K562 (cell line): ENCODE measurements at regions not wholly inside any gene's neighbourhood (a gene's known extent, or its start where the extent isn't known, plus 50 kb on each side); places are given as distances from the start of the nearest gene placed in this dataset.

Experiments
- ATAC-seq: fragments of 200-7000 bp; cut with Tn5 transposase; 3 replicates; pipeline ENCODE4 v1.9.1; 2020; ENCODE audit warnings: moderate library complexity
- BruUV-seq: library from RNA; stranded (reverse); fragments of 400-500 nt; replicated peaks from 2 replicates; lab custom pipeline; 2021; lab: Mats Ljungman, UMichigan
- CTCF ChIA-PET: fragments of 300-600 bp; formaldehyde crosslinking; extraction: SDS; loops from one replicate; lab custom pipeline; 2021; ENCODE audit warnings: low intra/inter-chr PET ratio; lab: Yijun Ruan, JAX
- POLR2A ChIA-PET: fragments of 300-600, 350-650 bp; sonication (Branson Sonifier 250); formaldehyde crosslinking; extraction: SDS; loops from one replicate; lab custom pipeline; 2021; ENCODE audit warnings: antibody characterized with exemption, inconsistent platforms; lab: Yijun Ruan, JAX
- DNase-seq, 4 experiments: peaks; one replicate each; pipeline versions ENCODE4 v3.0.0 to v3.0.0-alpha.2; 2011 to 2018; ENCODE audit warnings: low spot score in 3 of 4, mixed read lengths in 3 of 4; ENCODE audit errors: extremely low read depth in 1 of 4
- FAIRE-seq: peaks from 2 replicates; lab custom pipeline; 2011; peaks lifted over from hg19 to GRCh38; lab: Jason Lieb, UNC
- H2AFZ ChIP-seq: 2 replicates; pipeline ENCODE4 v1.6.0; 2011; ENCODE audit warnings: low read depth, low read length, control low read depth, inconsistent platforms
- H3K27ac ChIP-seq: fragments of 200-600 bp; 3 replicates; pipeline ENCODE4 v1.8.0; 2011; ENCODE audit warnings: low read depth, mild to moderate bottlenecking, control low read depth, inconsistent platforms, low read length, moderate library complexity, mixed read lengths; ENCODE audit errors: extremely low read depth
- H3K27me3 ChIP-seq, 2 experiments: fragments of 300-600 bp in 1 of 2; 2 replicates in 1 of 2; 3 replicates in 1 of 2; pipeline versions ENCODE4 v1.6.0 to v1.8.0; 2011; ENCODE audit warnings: inconsistent platforms in 2 of 2, low read length in 2 of 2, mild to moderate bottlenecking in 1 of 2, mixed read lengths in 1 of 2, moderate library complexity in 1 of 2; ENCODE audit not compliant: control insufficient read depth in 2 of 2, insufficient read depth in 2 of 2
- H3K36me3 ChIP-seq: fragments of 300-600 bp; 3 replicates; pipeline ENCODE4 v1.8.0; 2011; ENCODE audit warnings: mild to moderate bottlenecking, low read length, inconsistent platforms; ENCODE audit not compliant: control insufficient read depth, insufficient read depth
- H3K4me1 ChIP-seq, 2 experiments: fragments of 200-600 bp in 1 of 2; replicated peaks in 1 of 2; 2 replicates in 1 of 2; 3 replicates in 1 of 2; pipeline versions ENCODE4 v1.5.1 to v1.8.0; 2011; ENCODE audit warnings: inconsistent platforms in 2 of 2, low read length in 2 of 2, mild to moderate bottlenecking in 1 of 2, mixed read lengths in 1 of 2, moderate library complexity in 1 of 2; ENCODE audit not compliant: control insufficient read depth in 2 of 2, insufficient read depth in 2 of 2
- H3K4me2 ChIP-seq: 2 replicates; pipeline ENCODE4 v1.6.1; 2011; ENCODE audit warnings: low read length, control low read depth, inconsistent platforms, mixed read lengths; ENCODE audit not compliant: insufficient read depth
- H3K4me3 ChIP-seq: fragments of 200-600 bp; sonication (generic), shearing (Covaris generic); 2 replicates; pipeline ENCODE4 v1.5.1; 2016; ENCODE audit warnings: control low read depth, inconsistent platforms
- H3K79me2 ChIP-seq: fragments of 200-600 bp; 3 replicates; pipeline ENCODE4 v1.8.0; 2011; ENCODE audit warnings: low read length, inconsistent platforms; ENCODE audit not compliant: control insufficient read depth, insufficient read depth
- H3K9ac ChIP-seq, 2 experiments: 2 replicates each; pipeline versions ENCODE4 v1.6.0 to v1.6.1; 2011; ENCODE audit warnings: low read depth in 2 of 2, low read length in 2 of 2, control low read depth in 1 of 2, inconsistent platforms in 1 of 2, mild to moderate bottlenecking in 1 of 2, mixed read lengths in 1 of 2; ENCODE audit not compliant: insufficient read depth in 1 of 2
- H3K9me1 ChIP-seq: one replicate; pipeline ENCODE4 v1.6.0; 2011; ENCODE audit warnings: inconsistent platforms, mild to moderate bottlenecking, low read length, moderate library complexity; ENCODE audit not compliant: control insufficient read depth, insufficient read depth
- H3K9me3 ChIP-seq: replicated peaks from 2 replicates; pipeline ENCODE4 v1.5.1; 2011; ENCODE audit warnings: low read depth, low read length, inconsistent platforms; ENCODE audit not compliant: control insufficient read depth, insufficient read depth
- H4K20me1 ChIP-seq: replicated peaks from 2 replicates; pipeline ENCODE4 v1.6.1; 2011; ENCODE audit warnings: low read length, inconsistent platforms, mixed read lengths; ENCODE audit not compliant: control insufficient read depth, insufficient read depth
- ARHGAP35 ChIP-seq: fragments of 450-650 bp; IDR thresholded peaks from 2 replicates; pipeline ENCODE4 v1.6.1; 2018; ENCODE audit not compliant: partially characterized antibody
- HDAC8 ChIP-seq: fragments of 450-650 bp; IDR thresholded peaks from 2 replicates; pipeline ENCODE4 v1.6.1; 2016; ENCODE audit warnings: mild to moderate bottlenecking, missing genetic modification characterization, moderate library complexity, missing compliant biosample characterization
- ZKSCAN3 ChIP-seq: fragments of 250-450 bp; sonication (Bioruptor Pico); IDR thresholded peaks from 2 replicates; pipeline ENCODE4 v1.4.0; 2020
- ZNF311 ChIP-seq: fragments of 250-450 bp; sonication (Bioruptor Pico); IDR thresholded peaks from 2 replicates; pipeline ENCODE4 v1.4.0; 2020; ENCODE audit warnings: mild to moderate bottlenecking, moderate library complexity
- WGBS: fragments of 100-300 bp; shearing (Covaris generic); methylation state at CpG from one replicate; pipeline ENCODE4 v1.1.6; 2016; ENCODE audit warnings: low coverage, mixed read lengths; ENCODE audit not compliant: insufficient coverage; ENCODE audit errors: missing lambda C conversion rate; 5-methylcytosine and 5-hydroxymethylcytosine counted together
- in situ Hi-C: fragments of 300-500 bp; cut with MboI; formaldehyde crosslinking; loops from 4 replicates; pipeline ENCODE4 v1.15.0; 2018; ENCODE audit warnings: inconsistent platforms, mixed read lengths
- intact Hi-C: fragments of 100-400 bp; cut with micrococcal nuclease; formaldehyde crosslinking; loops from 2 replicates; pipeline ENCODE4 v1.14.2; 2022
- TF ChIP-seq, protein P1 (sequence below): IDR thresholded peaks from 2 replicates; pipeline ENCODE4 v1.6.1; 2011; ENCODE audit warnings: borderline replicate concordance, low read depth, mild to moderate bottlenecking, moderate library complexity, low read length; ENCODE audit not compliant: insufficient read depth, poor library complexity, severe bottlenecking
- TF ChIP-seq, protein P2 (sequence below): sonication (generic); formaldehyde crosslinking; IDR thresholded peaks from 2 replicates; pipeline ENCODE4 v1.8.0; 2022; ENCODE audit warnings: mild to moderate bottlenecking, missing genetic modification reagents

DNA sequence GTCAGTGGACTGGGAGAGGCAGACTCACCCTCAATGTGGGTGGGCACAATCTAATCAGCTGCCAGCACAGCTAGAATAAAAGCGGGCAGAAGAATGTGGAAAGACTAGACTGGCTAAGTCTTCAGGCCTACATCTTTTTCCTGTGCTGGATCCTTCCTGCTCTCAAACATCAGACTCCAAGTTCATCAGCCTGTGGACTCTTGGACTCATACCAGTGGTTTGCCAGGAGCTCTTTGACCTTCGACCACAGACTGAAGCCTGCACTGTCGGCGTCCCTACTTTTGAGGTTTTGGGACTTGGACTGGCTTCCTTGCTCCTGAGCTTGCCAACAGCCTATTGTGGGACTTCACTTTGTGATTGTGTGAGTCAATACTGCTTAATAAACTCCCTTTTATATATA lies 68.0 kb downstream of the CNTN3 start (continued):
- TF ChIP-seq, protein P1, sequence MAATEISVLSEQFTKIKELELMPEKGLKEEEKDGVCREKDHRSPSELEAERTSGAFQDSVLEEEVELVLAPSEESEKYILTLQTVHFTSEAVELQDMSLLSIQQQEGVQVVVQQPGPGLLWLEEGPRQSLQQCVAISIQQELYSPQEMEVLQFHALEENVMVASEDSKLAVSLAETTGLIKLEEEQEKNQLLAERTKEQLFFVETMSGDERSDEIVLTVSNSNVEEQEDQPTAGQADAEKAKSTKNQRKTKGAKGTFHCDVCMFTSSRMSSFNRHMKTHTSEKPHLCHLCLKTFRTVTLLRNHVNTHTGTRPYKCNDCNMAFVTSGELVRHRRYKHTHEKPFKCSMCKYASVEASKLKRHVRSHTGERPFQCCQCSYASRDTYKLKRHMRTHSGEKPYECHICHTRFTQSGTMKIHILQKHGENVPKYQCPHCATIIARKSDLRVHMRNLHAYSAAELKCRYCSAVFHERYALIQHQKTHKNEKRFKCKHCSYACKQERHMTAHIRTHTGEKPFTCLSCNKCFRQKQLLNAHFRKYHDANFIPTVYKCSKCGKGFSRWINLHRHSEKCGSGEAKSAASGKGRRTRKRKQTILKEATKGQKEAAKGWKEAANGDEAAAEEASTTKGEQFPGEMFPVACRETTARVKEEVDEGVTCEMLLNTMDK: no peak
- TF ChIP-seq HDAC8 (tag): no peak

DNA sequence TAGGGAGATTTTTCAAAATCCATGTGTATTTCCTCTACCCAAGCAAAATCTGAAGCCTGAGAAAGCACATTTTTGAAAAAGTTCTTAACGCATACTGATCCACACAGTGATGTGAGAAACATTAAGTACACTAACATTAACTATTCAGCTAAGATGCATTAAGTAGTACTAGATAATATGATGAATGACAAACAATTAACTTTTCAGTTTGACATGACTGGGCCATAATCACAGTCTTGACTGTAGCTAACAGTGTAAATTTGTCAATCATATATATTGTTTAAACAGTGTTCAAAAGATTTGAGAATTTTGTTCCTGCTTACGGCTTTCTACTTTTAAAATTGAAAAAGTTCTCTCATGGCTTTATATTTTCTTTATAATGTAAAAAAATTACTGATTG lies 72.0 kb downstream of the CNTN3 start:
- no TSS peak for BruUV-seq

More for the DNA sequence above, 72.0 kb downstream of the CNTN3 start:
- Histone ChIP-seq H3K27ac (no peak overlapping the region), H3K4me2 (no peak overlapping the region), H3K9me1 (no peaks in the 10 kb centered on the region), H3K9ac (no peak overlapping the region), H2AFZ (no peak overlapping the region), H4K20me1 (no peaks in the 10 kb centered on the region), H3K36me3 (no peaks in the 10 kb centered on the region), H3K79me2 (no peaks in the 10 kb centered on the region), H3K4me3 (no peak overlapping the region), H3K4me1 (no peaks in the 10 kb centered on the region), H3K27me3 (no peaks in the 10 kb centered on the region), H3K9me3 (no peaks in the 10 kb centered on the region)
- in situ Hi-C loops (no loop called here), intact Hi-C loops (no loop called here)
- TF ChIP-seq, protein P2, sequence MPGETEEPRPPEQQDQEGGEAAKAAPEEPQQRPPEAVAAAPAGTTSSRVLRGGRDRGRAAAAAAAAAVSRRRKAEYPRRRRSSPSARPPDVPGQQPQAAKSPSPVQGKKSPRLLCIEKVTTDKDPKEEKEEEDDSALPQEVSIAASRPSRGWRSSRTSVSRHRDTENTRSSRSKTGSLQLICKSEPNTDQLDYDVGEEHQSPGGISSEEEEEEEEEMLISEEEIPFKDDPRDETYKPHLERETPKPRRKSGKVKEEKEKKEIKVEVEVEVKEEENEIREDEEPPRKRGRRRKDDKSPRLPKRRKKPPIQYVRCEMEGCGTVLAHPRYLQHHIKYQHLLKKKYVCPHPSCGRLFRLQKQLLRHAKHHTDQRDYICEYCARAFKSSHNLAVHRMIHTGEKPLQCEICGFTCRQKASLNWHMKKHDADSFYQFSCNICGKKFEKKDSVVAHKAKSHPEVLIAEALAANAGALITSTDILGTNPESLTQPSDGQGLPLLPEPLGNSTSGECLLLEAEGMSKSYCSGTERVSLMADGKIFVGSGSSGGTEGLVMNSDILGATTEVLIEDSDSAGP (CRISPR knock-in tag): no peak
- no peak for TF ChIP-seq ZKSCAN3
- TF ChIP-seq ARHGAP35: no peak
- TF ChIP-seq ZNF311 (CRISPR knock-in tag): no peak
- ChIA-PET POLR2A (no interaction called here), CTCF (no interaction called here)
- ATAC-seq (no peak), DNase-seq (no peak), FAIRE-seq (no peak)
- WGBS: 0% methylated on average over 2 of the region's 2 CpGs
